Stimulated activated CD4-positive, alpha-beta T cell treated with anti-CD3 and anti-CD28 coated beads, Interleukin-1b, Interleukin-23, amount 100 ng/mL, for 24 hours (primary cell): ENCODE measurements at regions not wholly inside any gene's neighbourhood (a gene's known extent, or its start where the extent isn't known, plus 50 kb on each side); places are given as distances from the start of the nearest gene placed in this dataset.
"Not testable (repeated sequence)": the region's sequence is repeated elsewhere in the genome, so short reads cannot be mapped to it uniquely, and the experiment has no call there.

Source experiments
- DNase-seq, 4 experiments: peaks; one replicate each; pipeline ENCODE4 v3.0.0-alpha.2; 2020; ENCODE audit warnings: low read depth in 4 of 4, low spot score in 1 of 4

- no peak for DNase-seq
Measured at GRCh38 chr3:101913168-101913567, 63.9 kb downstream of the NFKBIZ start.

- DNase-seq = not testable (repeated sequence)
Measured at GRCh38 chr3:101917761-101918160, 68.4 kb downstream of the NFKBIZ start.

GRCh38 chr3:101922151-101922725 lies 72.9 kb downstream of the NFKBIZ start:
- not testable (repeated sequence) for DNase-seq

- DNase-seq = not testable (repeated sequence)
Measured at GRCh38 chr3:101924621-101925020, 75.3 kb downstream of the NFKBIZ start.

GRCh38 chr3:101925124-101925523 lies 75.8 kb downstream of the NFKBIZ start:
- not testable (repeated sequence) for DNase-seq

GRCh38 chr3:101925564-101925963 lies 76.2 kb downstream of the NFKBIZ start:
- no peak for DNase-seq

GRCh38 chr3:101926594-101927105 lies 77.3 kb downstream of the NFKBIZ start:
- no peak for DNase-seq

- DNase-seq = no peak
Measured at GRCh38 chr3:101928890-101929289, 79.6 kb downstream of the NFKBIZ start.

GRCh38 chr3:101931081-101931480 lies 81.8 kb downstream of the NFKBIZ start:
- no peak for DNase-seq

GRCh38 chr3:101932326-101933068 lies 83.2 kb downstream of the NFKBIZ start:
- DNase-seq = no peak

- DNase-seq = no peak
Measured at GRCh38 chr3:101936419-101937356, 87.4 kb downstream of the NFKBIZ start.

- DNase-seq = no peak
Measured at GRCh38 chr3:101938262-101938847, 89.0 kb downstream of the NFKBIZ start.

GRCh38 chr3:101939361-101940049 lies 90.2 kb downstream of the NFKBIZ start:
- DNase-seq = no peak

- DNase-seq = no peak
Measured at GRCh38 chr3:101940521-101941317, 91.4 kb downstream of the NFKBIZ start.

- no peak for DNase-seq
Measured at GRCh38 chr3:101941318-101942040, 92.2 kb downstream of the NFKBIZ start.

GRCh38 chr3:101942356-101942755 lies 93.0 kb downstream of the NFKBIZ start:
- DNase-seq = no peak

- DNase-seq = no peak
Measured at GRCh38 chr3:101943029-101943428, 93.7 kb downstream of the NFKBIZ start.

GRCh38 chr3:101944308-101944707 lies 95.0 kb downstream of the NFKBIZ start:
- DNase-seq = no peak

GRCh38 chr3:101945980-101946379 lies 96.7 kb downstream of the NFKBIZ start:
- no peak for DNase-seq
